Left ventricle myocardium superior (tissue), 1 donor: ENCODE measurements at regions not wholly inside any gene's neighbourhood (a gene's known extent, or its start where the extent isn't known, plus 50 kb on each side); places are given as distances from the start of the nearest gene placed in this dataset.
A peak's percentile ranks its signal among the peaks of the same experiment; 100 is the strongest.
"Not testable (repeated sequence)": the region's sequence is repeated elsewhere in the genome, so short reads cannot be mapped to it uniquely, and the experiment has no call there.

ENCODE experiments used
- ATAC-seq: fragments of 200-7000 bp; cut with Tn5 transposase; one replicate; pipeline ENCODE4 v1.9.1; 2020; ENCODE audit warnings: mild to moderate bottlenecking, moderate library complexity
- DNase-seq: peaks from one replicate; pipeline ENCODE4 v3.0.0-alpha.2; 2020
- intact Hi-C: fragments of 100-400 bp; cut with micrococcal nuclease; formaldehyde crosslinking; loops from one replicate; pipeline ENCODE4 v1.11.0; 2022
- donor health status: DM: no; HTN: yes; CAD: no; lungs with severe emphysema.

- DNase-seq (no peak), ATAC-seq (no peak)
- intact Hi-C loops, result no loop called here
These were observed 521.2 kb downstream of the CHSY3 start for GRCh38 chr5:130425424-130425823.

GRCh38 chr5:130424341-130424740 lies 520.1 kb downstream of the CHSY3 start:
- intact Hi-C loops, result no loop called here
- ATAC-seq (no peak), DNase-seq (no peak)

GRCh38 chr5:130402906-130403305 lies 498.6 kb downstream of the CHSY3 start:
- intact Hi-C loops, result no loop called here
- DNase-seq, result no peak
- no peak for ATAC-seq

GRCh38 chr5:130400091-130400490 lies 495.8 kb downstream of the CHSY3 start:
- ATAC-seq, result no peak
- intact Hi-C loops, result no loop called here

GRCh38 chr5:130398825-130399224 lies 494.6 kb downstream of the CHSY3 start:
- intact Hi-C loops, result no loop called here
- DNase-seq, result no peak
- no peak for ATAC-seq

More at GRCh38 chr5:130400091-130400490, 495.8 kb downstream of the CHSY3 start:
- no peak for DNase-seq

GRCh38 chr5:130397727-130398126 lies 493.5 kb downstream of the CHSY3 start:
- DNase-seq, ATAC-seq, intact Hi-C loops: not testable (repeated sequence)

- DNase-seq, result no peak
- intact Hi-C loops, result no loop called here
- no peak for ATAC-seq
These were observed 492.9 kb downstream of the CHSY3 start for GRCh38 chr5:130397132-130397531.

- DNase-seq, intact Hi-C loops, ATAC-seq: not testable (repeated sequence)
These were observed 487.5 kb downstream of the CHSY3 start for GRCh38 chr5:130391727-130392264.

- DNase-seq (no peak), ATAC-seq (no peak)
- intact Hi-C loops, result no loop called here
These were observed 481.9 kb downstream of the CHSY3 start for GRCh38 chr5:130386155-130386554.

- ATAC-seq (no peak), DNase-seq (no peak)
- intact Hi-C loops, result no loop called here
These were observed 481.4 kb downstream of the CHSY3 start for GRCh38 chr5:130385656-130386055.

GRCh38 chr5:130365956-130366355 lies 461.7 kb downstream of the CHSY3 start:
- no peak for DNase-seq
- ATAC-seq, result no peak
- intact Hi-C loops, result no loop called here

GRCh38 chr5:130350131-130350530 lies 445.9 kb downstream of the CHSY3 start:
- DNase-seq (no peak), ATAC-seq (no peak)
- intact Hi-C loops, result no loop called here

- intact Hi-C loops, result no loop called here
- peak; percentile 71 for ATAC-seq
- DNase-seq, result no peak
These were observed 433.1 kb downstream of the CHSY3 start for GRCh38 chr5:130337179-130337888.

- ATAC-seq, result no peak
- DNase-seq, result no peak
- intact Hi-C loops, result no loop called here
These were observed 430.9 kb downstream of the CHSY3 start for GRCh38 chr5:130335117-130335516.

GRCh38 chr5:130333089-130333488 lies 428.8 kb downstream of the CHSY3 start:
- ATAC-seq, result no peak
- intact Hi-C loops, result no loop called here
- DNase-seq, result no peak

- ATAC-seq (no peak), DNase-seq (no peak)
- intact Hi-C loops, result no loop called here
These were observed 427.1 kb downstream of the CHSY3 start for GRCh38 chr5:130331332-130331731.

- intact Hi-C loops, result no loop called here
- ATAC-seq (peak; percentile 49), DNase-seq (no peak)
These were observed 420.8 kb downstream of the CHSY3 start for GRCh38 chr5:130324953-130325671.

GRCh38 chr5:130323804-130324454 lies 419.7 kb downstream of the CHSY3 start:
- intact Hi-C loops, result no loop called here
- ATAC-seq (no peak), DNase-seq (no peak)

- DNase-seq (no peak), ATAC-seq (no peak)
- intact Hi-C loops, result no loop called here
These were observed 417.7 kb downstream of the CHSY3 start for GRCh38 chr5:130321931-130322330.
